ENCODE measurements at regions not wholly inside any gene's neighbourhood (a gene's known extent, or its start where the extent isn't known, plus 50 kb on each side); places are given as distances from the start of the nearest gene placed in this dataset.

DNA sequence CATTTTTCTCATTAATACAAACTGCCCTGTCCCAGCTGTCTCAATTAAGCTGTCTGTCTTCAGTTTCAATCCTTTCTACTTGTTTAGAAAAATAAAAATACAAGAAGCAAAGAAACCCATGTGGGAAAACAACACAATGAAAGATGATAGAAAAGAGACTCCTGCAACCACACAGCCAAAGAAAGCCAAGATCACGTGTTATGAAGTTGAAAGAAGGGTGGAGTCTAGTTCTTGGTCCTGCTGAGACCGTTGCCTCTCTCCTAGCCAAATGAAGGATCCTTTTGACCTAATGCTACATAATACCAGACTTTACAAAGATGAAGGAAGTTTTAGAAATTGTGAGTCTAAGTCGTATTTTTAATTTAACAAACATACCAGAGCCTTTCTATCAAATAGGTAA, 218.8 kb upstream of the RRP15 start:
- intact Hi-C loops (cut with DNase I) = no loop called here

GRCh38 chr1:218068241-218068640, 216.9 kb upstream of the RRP15 start:
- WGBS, 4 donors = 53 to 65% (median 54%) methylated on average over 1 of the region's 1 CpG
- Histone ChIP-seq H3K27ac (no peak overlapping the region), H3K9me3 (replicated peaks in 1 of 3) (no peaks in the 10 kb centered on the region), H3K36me3 (replicated peaks in 1 of 2) (no peaks in the 10 kb centered on the region), H3K4me3 (no peak overlapping the region), H3K27me3 (no peaks in the 10 kb centered on the region), H3K4me1 (replicated peaks in 1 of 2) (no peaks in the 10 kb centered on the region)
- DNase-seq = no peak
- intact Hi-C loops (cut with DNase I) = no loop called here
- no peak for TF ChIP-seq POLR2A (IDR thresholded peaks at IDR 0.05)
- no peak for TF ChIP-seq CTCF (IDR thresholded peaks at IDR 0.05)

More for the DNA sequence above, 218.8 kb upstream of the RRP15 start:
- H3K27me3 ChIP-seq = no peaks in the 10 kb centered on the region
- no peak overlapping the region for H3K27ac ChIP-seq
- H3K4me1 ChIP-seq (replicated peaks in 1 of 2) = no peaks in the 10 kb centered on the region
- no peak for DNase-seq
- H3K4me3 ChIP-seq = no peak overlapping the region
- H3K36me3 ChIP-seq (replicated peaks in 1 of 2) = no peaks in the 10 kb centered on the region
- no peak for TF ChIP-seq CTCF (IDR thresholded peaks at IDR 0.05)
- no peak for TF ChIP-seq POLR2A (IDR thresholded peaks at IDR 0.05)
- no peaks in the 10 kb centered on the region for H3K9me3 ChIP-seq (replicated peaks in 1 of 3)
- WGBS, 4 donors = 64 to 71% (median 68%) methylated on average over 3 of the region's 3 CpGs

DNA sequence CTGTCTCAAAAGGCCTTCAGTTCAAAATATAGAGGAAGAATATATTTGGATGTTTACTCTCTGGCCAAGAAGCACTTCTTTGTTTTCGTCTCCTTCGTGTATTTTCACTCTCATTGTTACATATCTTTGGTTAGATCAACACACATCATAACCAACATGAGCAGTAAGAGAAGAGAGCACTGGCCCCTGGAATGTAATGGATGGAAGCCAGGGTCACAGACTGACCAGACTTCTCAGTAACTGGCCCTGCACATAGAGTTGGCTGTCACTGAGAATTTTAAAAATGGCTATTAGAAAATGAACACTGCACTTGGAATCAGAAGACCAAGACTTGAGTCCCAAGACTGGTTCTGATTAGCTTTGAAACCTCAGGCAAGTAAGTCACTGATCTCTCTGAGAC, 215.9 kb upstream of the RRP15 start:
- H3K36me3 ChIP-seq (replicated peaks in 1 of 2) = no peaks in the 10 kb centered on the region
- no peaks in the 10 kb centered on the region for H3K9me3 ChIP-seq (replicated peaks in 1 of 3)
- 20 to 26% (median 25%) methylated on average over 2 of the region's 2 CpGs for WGBS, 4 donors
- H3K4me3 ChIP-seq = no peak overlapping the region
- intact Hi-C loops (cut with DNase I) = no loop called here
- TF ChIP-seq POLR2A (IDR thresholded peaks at IDR 0.05) = no peak
- TF ChIP-seq CTCF (IDR thresholded peaks at IDR 0.05) = no peak
- no peak for DNase-seq
- H3K4me1 ChIP-seq (replicated peaks in 1 of 2) = no peaks in the 10 kb centered on the region
- no peaks in the 10 kb centered on the region for H3K27me3 ChIP-seq
- H3K27ac ChIP-seq = no peak overlapping the region

GRCh38 chr1:218073062-218073461, 212.0 kb upstream of the RRP15 start:
- TF ChIP-seq POLR2A (IDR thresholded peaks at IDR 0.05) = no peak
- no peak for TF ChIP-seq CTCF (IDR thresholded peaks at IDR 0.05)
- no peak overlapping the region for H3K4me3 ChIP-seq
- H3K4me1 ChIP-seq (replicated peaks in 1 of 2) = no peaks in the 10 kb centered on the region
- intact Hi-C loops (cut with DNase I) = no loop called here
- H3K9me3 ChIP-seq (replicated peaks in 1 of 3) = no peaks in the 10 kb centered on the region
- H3K27ac ChIP-seq = no peak overlapping the region
- no peak for DNase-seq
- H3K36me3 ChIP-seq (replicated peaks in 1 of 2) = no peaks in the 10 kb centered on the region
- H3K27me3 ChIP-seq = no peaks in the 10 kb centered on the region

Data from adrenal gland (tissue), 9 donors.